PC-9 (cell line): ENCODE measurements at regions not wholly inside any gene's neighbourhood (a gene's known extent, or its start where the extent isn't known, plus 50 kb on each side); places are given as distances from the start of the nearest gene placed in this dataset.

Experiments used
- CTCF ChIP-seq: fragments of 200-600 bp; sonication (generic); conservative IDR thresholded peaks from 2 replicates; pipeline ENCODE4 v1.6.1; 2017; ENCODE audit warnings: mixed run types, antibody characterized with exemption, mild to moderate bottlenecking, moderate library complexity
- EZH2 ChIP-seq: fragments of 200-600 bp; sonication (generic); IDR thresholded peaks from 2 replicates; pipeline ENCODE4 v1.8.0; 2017; ENCODE audit warnings: antibody characterized with exemption, low read depth

GRCh38 chr7:140283472-140283871 lies 106.7 kb upstream of the KDM7A start:
- TF ChIP-seq CTCF (no peak), EZH2 (no peak)
